Endothelial cell of umbilical vein (primary cell): ENCODE measurements at regions not wholly inside any gene's neighbourhood (a gene's known extent, or its start where the extent isn't known, plus 50 kb on each side); places are given as distances from the start of the nearest gene placed in this dataset.

ENCODE experiments used
- BruUV-seq: library from RNA; stranded (reverse); fragments of 400-500 nt; replicated peaks from 2 replicates; lab custom pipeline; 2021; lab: Mats Ljungman, UMichigan
- CTCF ChIA-PET: fragments of 300-600, 350-600 bp; sonication (Branson Sonifier 250); formaldehyde crosslinking; loops from one replicate; lab custom pipeline; 2021; ENCODE audit warnings: antibody characterized with exemption, inconsistent platforms; lab: Charles Lee
- POLR2A ChIA-PET: fragments of 300-600, 350-600 bp; sonication (Branson Sonifier 250); formaldehyde crosslinking; loops from one replicate; lab custom pipeline; 2021; ENCODE audit warnings: antibody characterized with exemption, inconsistent platforms; lab: Charles Lee
- DNase-seq: peaks from one replicate; pipeline ENCODE4 v3.0.0-alpha.2; 2011; ENCODE audit warnings: low read depth, low spot score
- FAIRE-seq: peaks from 2 replicates; lab custom pipeline; 2011; peaks lifted over from hg19 to GRCh38; lab: Jason Lieb, UNC
- H2AFZ ChIP-seq: 2 replicates; pipeline ENCODE4 v1.6.0; 2012; ENCODE audit warnings: low read depth, low read length, control low read depth, inconsistent platforms
- H3K27ac ChIP-seq: 2 replicates; pipeline ENCODE4 v1.5.1; 2011; ENCODE audit warnings: low read depth, mild to moderate bottlenecking, control low read depth, low read length, moderate library complexity; ENCODE audit not compliant: insufficient read depth
- H3K27me3 ChIP-seq, 2 experiments: 2 replicates each; pipeline versions ENCODE4 v1.6.0 to v1.6.1; 2011; ENCODE audit warnings: low read length in 2 of 2, mixed read lengths in 1 of 2; ENCODE audit not compliant: control insufficient read depth in 2 of 2, insufficient read depth in 2 of 2
- H3K36me3 ChIP-seq, 2 experiments: 2 replicates in 1 of 2; 3 replicates in 1 of 2; pipeline ENCODE4 v1.5.1; 2011; ENCODE audit warnings: low read length in 2 of 2, mild to moderate bottlenecking in 1 of 2, moderate library complexity in 1 of 2; ENCODE audit not compliant: control insufficient read depth in 2 of 2, insufficient read depth in 2 of 2; ENCODE audit errors: extremely low read depth in 1 of 2
- H3K4me1 ChIP-seq: 3 replicates; pipeline ENCODE4 v1.5.1; 2011; ENCODE audit warnings: mild to moderate bottlenecking, low read length; ENCODE audit not compliant: control insufficient read depth, insufficient read depth; ENCODE audit errors: extremely low read depth
- H3K4me2 ChIP-seq: 2 replicates; pipeline ENCODE4 v1.6.1; 2011; ENCODE audit warnings: low read length, control low read depth, mixed read lengths; ENCODE audit not compliant: insufficient read depth
- H3K4me3 ChIP-seq, 3 experiments: fragments of 200-600 bp in 1 of 3; sonication (generic), shearing (Covaris generic) in 1 of 3; replicated peaks in 1 of 3; 2 replicates each; pipeline ENCODE4 v1.5.1; 2011 to 2016; ENCODE audit warnings: control low read depth in 3 of 3, low read length in 3 of 3, mild to moderate bottlenecking in 2 of 3, inconsistent platforms in 1 of 3, low read depth in 1 of 3, moderate library complexity in 1 of 3; ENCODE audit not compliant: insufficient read depth in 1 of 3
- H3K79me2 ChIP-seq: 2 replicates; pipeline ENCODE4 v1.6.0; 2012; ENCODE audit warnings: low read length, inconsistent platforms; ENCODE audit not compliant: control insufficient read depth, insufficient read depth
- H3K9ac ChIP-seq: replicated peaks from 2 replicates; pipeline ENCODE3; 2011; ENCODE audit warnings: low read length, control low read depth; ENCODE audit not compliant: insufficient read depth; ENCODE audit errors: extremely low read depth
- H3K9me1 ChIP-seq: replicated peaks from 3 replicates; pipeline ENCODE4 v1.6.0; 2011; ENCODE audit warnings: mild to moderate bottlenecking, low read length; ENCODE audit not compliant: control insufficient read depth, insufficient read depth; ENCODE audit errors: extremely low read depth
- H3K9me3 ChIP-seq: replicated peaks from 2 replicates; pipeline ENCODE4 v1.5.1; 2012; ENCODE audit warnings: low read length, inconsistent platforms; ENCODE audit not compliant: control insufficient read depth, insufficient read depth
- H4K20me1 ChIP-seq: replicated peaks from 2 replicates; pipeline ENCODE3; 2011; ENCODE audit warnings: mild to moderate bottlenecking, low read length; ENCODE audit not compliant: control insufficient read depth, insufficient read depth; ENCODE audit errors: extremely low read depth
- CTCF ChIP-seq, 2 donors: IDR thresholded peaks; 1 replicate in 1 of 2; 2 replicates in 1 of 2; pipeline ENCODE4 v1.5.1; 2011; ENCODE audit warnings: low read length in 2 of 2, mild to moderate bottlenecking in 2 of 2, moderate library complexity in 2 of 2, control low read depth in 1 of 2, inconsistent platforms in 1 of 2, low read depth in 1 of 2; ENCODE audit not compliant: insufficient read depth in 1 of 2; ENCODE audit errors: extremely low read depth in 1 of 2
- EZH2 ChIP-seq: IDR thresholded peaks from 2 replicates; pipeline ENCODE4 v1.6.1; 2012; ENCODE audit warnings: borderline replicate concordance, low read depth, mild to moderate bottlenecking, moderate library complexity, low read length, inconsistent platforms; ENCODE audit not compliant: severe bottlenecking
- FOS ChIP-seq: IDR thresholded peaks from 2 replicates; pipeline ENCODE4 v1.6.1; 2011; ENCODE audit warnings: mild to moderate bottlenecking, low read length, moderate library complexity, borderline replicate concordance; ENCODE audit not compliant: insufficient read depth
- GATA2 ChIP-seq: IDR thresholded peaks from 2 replicates; pipeline ENCODE4 v1.7.0; 2011; ENCODE audit warnings: low read depth, mild to moderate bottlenecking, moderate library complexity, mixed read lengths, low read length; ENCODE audit not compliant: insufficient read length, insufficient read depth
- JUN ChIP-seq: IDR thresholded peaks from 2 replicates; pipeline ENCODE4 v1.6.1; 2011; ENCODE audit warnings: borderline replicate concordance, low read depth; ENCODE audit not compliant: insufficient read length, insufficient read depth
- MAX ChIP-seq: IDR thresholded peaks from 2 replicates; pipeline ENCODE4 v1.6.1; 2011; ENCODE audit not compliant: insufficient read depth, insufficient read length
- MYC ChIP-seq: IDR thresholded peaks from one replicate; pipeline ENCODE4 v1.6.1; 2011; ENCODE audit warnings: mild to moderate bottlenecking, low read depth, low read length
- POLR2A ChIP-seq: IDR thresholded peaks from 2 replicates; pipeline ENCODE4 v1.6.1; 2012; ENCODE audit warnings: low read depth, mild to moderate bottlenecking, control low read depth, low read length
- POLR2AphosphoS5 ChIP-seq: IDR thresholded peaks from 2 replicates; pipeline ENCODE4 v1.6.1; 2012; ENCODE audit warnings: low read depth, mild to moderate bottlenecking, control low read depth, low read length, moderate library complexity; ENCODE audit not compliant: insufficient read depth
- dilution Hi-C: fragments of 300-500 bp; cut with MboI; formaldehyde crosslinking; loops from one replicate; pipeline ENCODE4 v1.15.0; 2019; ENCODE audit warnings: low sequenced_read_pairs; ENCODE audit not compliant: extremely low pct_ligation_motif_present
- intact Hi-C: fragments of 100-400 bp; cut with micrococcal nuclease; formaldehyde crosslinking; loops from one replicate; pipeline ENCODE4 v1.10.0; 2022

- H3K4me2 ChIP-seq = peak overlapping the region; percentile 2
- peaks cover 10% of the 10 kb centered on the region for H3K4me1 ChIP-seq
- no peak overlapping the region for H2AFZ ChIP-seq
- H3K36me3 ChIP-seq = no peaks in the 10 kb centered on the region
- dilution Hi-C loops (no loop called here), intact Hi-C loops (no loop called here)
- H3K9ac ChIP-seq = no peak overlapping the region
- no peaks in the 10 kb centered on the region for H4K20me1 ChIP-seq
- H3K9me1 ChIP-seq = no peaks in the 10 kb centered on the region
- TF ChIP-seq CTCF (IDR thresholded peaks at IDR 0.05; ENCODE audit: extremely low read depth in 1 of 2, insufficient read depth in 1 of 2, low read depth in 1 of 2, low read length in 2 of 2) = no peak
- no peak for TF ChIP-seq POLR2AphosphoS5
- H3K4me3 ChIP-seq = no peak overlapping the region
- H3K79me2 ChIP-seq = no peaks in the 10 kb centered on the region
- FAIRE-seq (peak; percentile 75), DNase-seq (peak; percentile 42)
- no peaks in the 10 kb centered on the region for H3K9me3 ChIP-seq
- ChIA-PET POLR2A (no interaction called here), CTCF (interaction anchor here (1.4 kb wide), 1 partner anchor 14 kb away, joined by 5 read pairs; no protein-coding TSS in a partner anchor)
- BruUV-seq = no TSS peak
- no peak overlapping the region for H3K27ac ChIP-seq
- H3K27me3 ChIP-seq = no peaks in the 10 kb centered on the region
These were observed 106.3 kb upstream of the ARHGEF3 start for GRCh38 chr3:56908004-56908403.

- Histone ChIP-seq H2AFZ (no peak overlapping the region), H3K79me2 (no peaks in the 10 kb centered on the region), H3K27me3 (no peaks in the 10 kb centered on the region), H3K4me2 (no peak overlapping the region), H3K9me3 (no peaks in the 10 kb centered on the region), H3K9me1 (no peaks in the 10 kb centered on the region), H4K20me1 (no peaks in the 10 kb centered on the region), H3K9ac (no peak overlapping the region), H3K4me1 (peaks cover 8% of the 10 kb centered on the region), H3K27ac (no peak overlapping the region), H3K36me3 (no peaks in the 10 kb centered on the region), H3K4me3 (no peak overlapping the region)
- DNase-seq = no peak
- dilution Hi-C loops (no loop called here), intact Hi-C loops (no loop called here)
- TF ChIP-seq EZH2 (no peak), MAX (no peak), MYC (no peak), POLR2A (no peak), FOS (no peak), POLR2AphosphoS5 (no peak), GATA2 (no peak), JUN (no peak), CTCF (IDR thresholded peaks at IDR 0.05; ENCODE audit: extremely low read depth in 1 of 2, insufficient read depth in 1 of 2, low read depth in 1 of 2, low read length in 2 of 2) (no peak)
- no TSS peak for BruUV-seq
- CTCF ChIA-PET = interaction anchor here (1.2 to 1.6 kb wide), 2 partner anchors 21 to 84 kb away, joined by 3 to 8 read pairs; no protein-coding TSS in a partner anchor
- FAIRE-seq = no peak
- POLR2A ChIA-PET = no interaction called here
These were observed 102.9 kb upstream of the ARHGEF3 start for GRCh38 chr3:56904552-56905215.
